Uterus (tissue), 3 donors: ENCODE measurements at regions not wholly inside any gene's neighbourhood (a gene's known extent, or its start where the extent isn't known, plus 50 kb on each side); places are given as distances from the start of the nearest gene placed in this dataset.

Experiments used
- DNase-seq, 2 donors: peaks; one replicate each; pipeline ENCODE4 v3.0.0-alpha.2; 2019 to 2020
- H3K27ac ChIP-seq, 2 donors: fragments of 200-600 bp; sonication (generic); 1 replicate in 1 of 2; 2 replicates in 1 of 2; pipeline ENCODE4 v1.5.1; 2016 to 2018
- H3K27me3 ChIP-seq, 2 donors: fragments of 200-600 bp; sonication (generic); one replicate each; pipeline ENCODE4 v1.5.1; 2018 to 2019; ENCODE audit warnings: control low read depth in 1 of 2
- H3K36me3 ChIP-seq, 2 donors: fragments of 200-600 bp; sonication (generic); one replicate each; pipeline ENCODE4 v1.5.1; 2019; ENCODE audit warnings: control low read depth in 1 of 2
- H3K4me1 ChIP-seq, 2 donors: fragments of 200-600 bp; sonication (generic); one replicate each; pipeline ENCODE4 v1.5.1; 2018 to 2019; ENCODE audit warnings: control low read depth in 1 of 2
- H3K4me3 ChIP-seq, 2 donors: fragments of 200-600 bp; sonication (generic); 1 replicate in 1 of 2; 2 replicates in 1 of 2; pipeline ENCODE4 v1.5.1; 2018 to 2019; ENCODE audit warnings: mild to moderate bottlenecking in 1 of 2
- H3K9me3 ChIP-seq, 2 donors: fragments of 200-600 bp; sonication (generic); one replicate each; pipeline ENCODE4 v1.5.1; 2019; ENCODE audit warnings: control low read depth in 1 of 2
- POLR2A ChIP-seq, 2 donors: fragments of 450-650 bp; IDR thresholded peaks; one replicate each; pipeline ENCODE4 v1.6.1; 2016; ENCODE audit warnings: antibody characterized with exemption in 2 of 2, mild to moderate bottlenecking in 1 of 2, moderate library complexity in 1 of 2
- intact Hi-C: fragments of 100-400 bp; cut with DNase I; formaldehyde crosslinking; loops from one replicate; pipeline ENCODE4 v1.15.1; 2023; ENCODE audit warnings: low total_unique reads
- TF ChIP-seq, protein P1 (sequence below), 4 experiments: fragments of 200-600 bp in 2 of 4; fragments of 450-650 bp in 2 of 4; sonication (generic) in 2 of 4; IDR thresholded peaks; one replicate each; pipeline ENCODE4 v1.5.1; 2016 to 2019; ENCODE audit warnings: antibody characterized with exemption in 4 of 4, mild to moderate bottlenecking in 2 of 4, moderate library complexity in 1 of 4
- donor health status: DM: yes; HTN: yes; CAD: no.

DNA sequence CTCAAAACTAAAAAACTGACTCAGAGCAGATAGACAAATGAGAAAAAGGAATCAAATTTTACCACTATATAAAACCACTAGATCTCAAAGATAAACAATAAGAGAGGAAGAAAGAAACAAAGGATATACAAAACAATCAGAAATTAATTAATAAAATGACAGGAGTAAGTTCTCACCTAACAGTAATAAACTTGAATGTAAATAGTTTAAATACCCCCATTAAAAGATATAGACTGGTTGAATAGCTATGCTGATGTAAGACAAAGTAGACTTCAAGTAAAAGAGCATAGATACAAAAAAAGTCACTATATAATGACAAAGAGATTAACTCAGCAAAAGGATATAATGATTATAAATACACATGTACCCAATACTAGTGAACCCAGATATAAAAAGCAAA, 72.3 kb upstream of the GNAZ start:
- no peak overlapping the region for H3K27ac ChIP-seq
- H3K4me1 ChIP-seq: no peaks in the 10 kb centered on the region
- TF ChIP-seq, protein P1, sequence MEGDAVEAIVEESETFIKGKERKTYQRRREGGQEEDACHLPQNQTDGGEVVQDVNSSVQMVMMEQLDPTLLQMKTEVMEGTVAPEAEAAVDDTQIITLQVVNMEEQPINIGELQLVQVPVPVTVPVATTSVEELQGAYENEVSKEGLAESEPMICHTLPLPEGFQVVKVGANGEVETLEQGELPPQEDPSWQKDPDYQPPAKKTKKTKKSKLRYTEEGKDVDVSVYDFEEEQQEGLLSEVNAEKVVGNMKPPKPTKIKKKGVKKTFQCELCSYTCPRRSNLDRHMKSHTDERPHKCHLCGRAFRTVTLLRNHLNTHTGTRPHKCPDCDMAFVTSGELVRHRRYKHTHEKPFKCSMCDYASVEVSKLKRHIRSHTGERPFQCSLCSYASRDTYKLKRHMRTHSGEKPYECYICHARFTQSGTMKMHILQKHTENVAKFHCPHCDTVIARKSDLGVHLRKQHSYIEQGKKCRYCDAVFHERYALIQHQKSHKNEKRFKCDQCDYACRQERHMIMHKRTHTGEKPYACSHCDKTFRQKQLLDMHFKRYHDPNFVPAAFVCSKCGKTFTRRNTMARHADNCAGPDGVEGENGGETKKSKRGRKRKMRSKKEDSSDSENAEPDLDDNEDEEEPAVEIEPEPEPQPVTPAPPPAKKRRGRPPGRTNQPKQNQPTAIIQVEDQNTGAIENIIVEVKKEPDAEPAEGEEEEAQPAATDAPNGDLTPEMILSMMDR (IDR thresholded peaks at IDR 0.05): no peak
- no peak for TF ChIP-seq POLR2A (IDR thresholded peaks at IDR 0.05)
- no peak overlapping the region for H3K4me3 ChIP-seq
- peaks cover 0 to 9% of the 10 kb centered on the region in 2 donors for H3K9me3 ChIP-seq
- H3K36me3 ChIP-seq: no peaks in the 10 kb centered on the region
- intact Hi-C loops: no loop called here
- no peak for DNase-seq
- no peaks in the 10 kb centered on the region for H3K27me3 ChIP-seq

DNA sequence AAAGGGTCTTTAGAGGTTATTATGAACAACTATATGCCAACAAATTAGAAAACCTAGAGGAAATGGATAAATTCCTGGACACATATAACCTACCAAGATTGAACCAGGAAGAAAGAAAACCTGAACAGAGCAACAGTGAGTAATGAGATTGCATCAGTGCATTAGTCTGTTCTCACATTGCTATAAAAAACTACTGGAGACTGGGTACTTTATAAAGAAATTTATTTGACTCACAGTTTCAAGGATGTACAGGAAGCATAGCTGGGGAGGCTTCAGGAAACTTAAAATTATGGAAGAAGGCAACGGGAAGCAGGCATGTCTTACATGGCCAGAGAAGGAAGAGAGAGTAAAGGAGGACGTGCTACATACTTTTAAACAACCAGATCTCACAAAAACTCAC, 70.8 kb upstream of the GNAZ start:
- intact Hi-C loops: no loop called here

DNA sequence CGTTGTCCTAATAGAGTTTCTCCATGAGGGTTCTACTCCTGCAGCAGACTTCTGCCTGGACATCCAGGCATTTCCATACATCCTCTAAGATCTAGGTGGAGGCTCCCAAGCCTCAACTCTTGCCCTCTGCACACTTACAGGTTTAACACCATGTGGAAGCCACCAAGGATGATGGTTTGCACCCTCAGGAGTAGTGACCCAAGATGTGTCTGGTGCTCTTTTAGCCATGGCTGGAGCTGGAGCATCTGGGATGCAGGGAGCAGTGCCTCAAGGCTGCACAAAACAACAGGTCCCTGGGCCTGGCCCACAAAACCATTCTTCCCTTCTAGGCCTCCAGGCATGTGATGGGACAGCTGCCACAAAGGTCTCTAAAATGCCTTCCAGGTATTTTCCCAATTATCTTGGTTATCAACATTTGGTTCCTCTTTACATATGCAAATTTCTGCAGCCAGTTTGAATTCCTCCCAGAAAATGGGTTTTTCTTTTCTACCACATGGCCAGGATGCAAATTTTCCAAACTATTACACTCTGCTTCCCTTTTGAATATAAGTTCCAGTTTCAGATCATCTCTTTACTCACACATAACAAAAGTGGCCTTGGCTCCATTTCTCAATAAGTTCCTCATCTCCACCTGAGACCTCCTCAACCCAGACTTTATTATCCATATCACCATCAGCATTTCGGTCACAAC, 69.5 kb upstream of the GNAZ start:
- Histone ChIP-seq H3K27ac (no peak overlapping the region), H3K36me3 (no peaks in the 10 kb centered on the region), H3K4me3 (no peak overlapping the region), H3K4me1 (no peaks in the 10 kb centered on the region), H3K27me3 (no peaks in the 10 kb centered on the region), H3K9me3 (peaks cover 0 to 9% of the 10 kb centered on the region in 2 donors)
- no peak for DNase-seq
- intact Hi-C loops: no loop called here
- TF ChIP-seq POLR2A (IDR thresholded peaks at IDR 0.05): no peak
- TF ChIP-seq, protein P1 (IDR thresholded peaks at IDR 0.05): no peak

More for the DNA sequence above, 70.8 kb upstream of the GNAZ start:
- no peaks in the 10 kb centered on the region for H3K36me3 ChIP-seq
- H3K4me1 ChIP-seq: no peaks in the 10 kb centered on the region
- H3K27ac ChIP-seq: no peak overlapping the region
- H3K9me3 ChIP-seq: peaks cover 0 to 9% of the 10 kb centered on the region in 2 donors
- no peaks in the 10 kb centered on the region for H3K27me3 ChIP-seq
- H3K4me3 ChIP-seq: no peak overlapping the region
- DNase-seq: no peak
- TF ChIP-seq, protein P1 (IDR thresholded peaks at IDR 0.05): no peak
- TF ChIP-seq POLR2A (IDR thresholded peaks at IDR 0.05): no peak

DNA sequence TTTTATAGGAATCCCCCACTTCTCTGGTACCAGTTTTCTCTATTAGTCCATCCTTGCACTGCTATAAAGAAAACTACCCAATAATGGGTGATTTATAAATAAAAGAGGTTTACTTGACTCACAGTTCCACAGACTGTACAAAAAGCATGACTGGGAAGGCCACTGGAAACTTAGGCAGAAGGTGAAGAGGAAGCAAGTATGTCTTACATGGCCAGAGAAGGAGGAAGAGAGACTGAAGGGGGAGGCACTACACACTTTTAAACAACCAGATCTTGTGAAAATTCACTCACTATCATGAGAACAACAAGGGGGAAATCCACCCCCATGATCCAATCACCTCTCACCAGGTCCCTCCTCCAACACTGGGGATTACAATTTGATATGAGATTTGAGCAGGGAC, 68.9 kb upstream of the GNAZ start:
- no peaks in the 10 kb centered on the region for H3K27me3 ChIP-seq
- no peaks in the 10 kb centered on the region for H3K4me1 ChIP-seq
- no peak overlapping the region for H3K4me3 ChIP-seq
- H3K36me3 ChIP-seq: no peaks in the 10 kb centered on the region
- TF ChIP-seq, protein P1 (IDR thresholded peaks at IDR 0.05): no peak
- TF ChIP-seq POLR2A (IDR thresholded peaks at IDR 0.05): no peak
- peaks cover 0 to 5% of the 10 kb centered on the region in 2 donors for H3K9me3 ChIP-seq
- DNase-seq: no peak
- no peak overlapping the region for H3K27ac ChIP-seq
- intact Hi-C loops: no loop called here

DNA sequence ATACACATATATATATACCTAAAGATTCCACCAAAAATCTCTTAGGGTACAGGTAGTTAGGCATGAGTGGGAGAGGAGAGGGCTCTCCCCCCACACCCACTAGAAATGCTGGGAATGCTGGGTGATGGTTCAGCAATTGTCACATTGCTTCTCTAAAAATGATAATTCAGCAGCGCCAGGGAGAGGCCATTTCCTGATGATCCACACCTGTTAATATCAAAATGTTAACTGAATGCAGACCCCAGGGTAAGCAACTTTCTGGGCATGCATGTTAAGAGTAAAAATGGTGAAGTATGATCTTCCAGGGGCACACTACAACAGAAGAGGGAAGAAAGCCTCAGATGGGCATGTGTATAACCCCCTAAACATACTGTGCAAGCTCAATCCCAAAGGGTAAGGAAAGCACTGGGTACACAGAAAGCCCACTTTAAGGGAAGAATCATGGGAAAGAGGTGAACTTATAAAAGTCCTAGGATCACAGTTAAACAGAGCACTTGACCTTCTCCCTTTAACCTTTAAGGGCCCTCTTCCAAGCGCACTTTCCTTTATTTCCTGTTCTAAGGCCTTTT, 67.6 kb upstream of the GNAZ start:
- intact Hi-C loops: no loop called here
- Histone ChIP-seq H3K27me3 (no peaks in the 10 kb centered on the region), H3K27ac (no peak overlapping the region), H3K4me1 (no peaks in the 10 kb centered on the region), H3K9me3 (no peaks in the 10 kb centered on the region), H3K4me3 (no peak overlapping the region), H3K36me3 (no peaks in the 10 kb centered on the region)
- DNase-seq: no peak
- TF ChIP-seq, protein P1 (IDR thresholded peaks at IDR 0.05): no peak
- TF ChIP-seq POLR2A (IDR thresholded peaks at IDR 0.05): no peak
